ENCODE measurements at regions not wholly inside any gene's neighbourhood (a gene's known extent, or its start where the extent isn't known, plus 50 kb on each side); places are given as distances from the start of the nearest gene placed in this dataset.

- intact Hi-C loops (cut with micrococcal nuclease; ENCODE audit: unreplicated experiment), result no loop called here
- no peaks in the 10 kb centered on the region for H3K27me3 Mint-ChIP-seq (ENCODE audit: insufficient read depth, unreplicated experiment)
- no peaks in the 10 kb centered on the region for H3K27me3 ChIP-seq (replicated peaks; ENCODE audit: control insufficient read depth, insufficient read depth, low read length)
- no peaks in the 10 kb centered on the region for H3K36me3 ChIP-seq (ENCODE audit: control insufficient read depth, insufficient read depth, low read length)
- no peaks in the 10 kb centered on the region for H3K9me3 ChIP-seq
- no peak for DNase-seq
- H3K9me3 Mint-ChIP-seq (ENCODE audit: unreplicated experiment), result no peaks in the 10 kb centered on the region
- BruUV-seq (replicated peaks), result no TSS peak
- ChIA-PET POLR2A (no interaction called here), CTCF (no interaction called here)
- no peaks in the 10 kb centered on the region for H3K4me1 ChIP-seq
- no peak overlapping the region for H3K27ac Mint-ChIP-seq (ENCODE audit: unreplicated experiment)
- no peaks in the 10 kb centered on the region for H3K4me1 Mint-ChIP-seq (ENCODE audit: low read depth, unreplicated experiment)
- no peak overlapping the region for H3K4me3 ChIP-seq (ENCODE audit: low read depth, low read length)
- H3K36me3 Mint-ChIP-seq (ENCODE audit: insufficient read depth, unreplicated experiment), result no peaks in the 10 kb centered on the region
- no peak overlapping the region for H3K4me3 Mint-ChIP-seq (ENCODE audit: unreplicated experiment)
- no peak for TF ChIP-seq CTCF (IDR thresholded peaks at IDR 0.05; ENCODE audit: insufficient read depth in 1 of 2, low read depth in 1 of 2, low read length in 1 of 2, severe bottlenecking in 1 of 2, unreplicated experiment in 1 of 2)
Measured at GRCh38 chr9:73402081-73403028, 250.7 kb downstream of the ANXA1 start.

GRCh38 chr9:73411494-73411893 is 259.8 kb downstream of the ANXA1 start:
- H3K36me3 Mint-ChIP-seq (ENCODE audit: insufficient read depth, unreplicated experiment), result no peaks in the 10 kb centered on the region
- no peaks in the 10 kb centered on the region for H3K4me1 Mint-ChIP-seq (ENCODE audit: low read depth, unreplicated experiment)
- Histone ChIP-seq H3K27me3 (replicated peaks; ENCODE audit: control insufficient read depth, insufficient read depth, low read length) (no peaks in the 10 kb centered on the region), H3K4me1 (no peaks in the 10 kb centered on the region), H3K9me3 (no peaks in the 10 kb centered on the region), H3K36me3 (ENCODE audit: control insufficient read depth, insufficient read depth, low read length) (no peaks in the 10 kb centered on the region), H3K4me3 (ENCODE audit: low read depth, low read length) (no peak overlapping the region)
- ChIA-PET POLR2A (no interaction called here), CTCF (no interaction called here)
- H3K27ac Mint-ChIP-seq (ENCODE audit: unreplicated experiment), result no peak overlapping the region
- DNase-seq, result no peak
- no peak for TF ChIP-seq CTCF (IDR thresholded peaks at IDR 0.05; ENCODE audit: insufficient read depth in 1 of 2, low read depth in 1 of 2, low read length in 1 of 2, severe bottlenecking in 1 of 2, unreplicated experiment in 1 of 2)
- no TSS peak for BruUV-seq (replicated peaks)
- no peaks in the 10 kb centered on the region for H3K27me3 Mint-ChIP-seq (ENCODE audit: insufficient read depth, unreplicated experiment)
- intact Hi-C loops (cut with micrococcal nuclease; ENCODE audit: unreplicated experiment), result no loop called here
- H3K9me3 Mint-ChIP-seq (ENCODE audit: unreplicated experiment), result no peaks in the 10 kb centered on the region
- no peak overlapping the region for H3K4me3 Mint-ChIP-seq (ENCODE audit: unreplicated experiment)

- no TSS peak for BruUV-seq (replicated peaks)
- H3K27ac Mint-ChIP-seq (ENCODE audit: unreplicated experiment), result no peak overlapping the region
- H3K4me1 Mint-ChIP-seq (ENCODE audit: low read depth, unreplicated experiment), result no peaks in the 10 kb centered on the region
- intact Hi-C loops (cut with micrococcal nuclease; ENCODE audit: unreplicated experiment), result no loop called here
- Histone ChIP-seq H3K36me3 (ENCODE audit: control insufficient read depth, insufficient read depth, low read length) (no peaks in the 10 kb centered on the region), H3K27me3 (replicated peaks; ENCODE audit: control insufficient read depth, insufficient read depth, low read length) (no peaks in the 10 kb centered on the region), H3K9me3 (no peaks in the 10 kb centered on the region), H3K4me3 (ENCODE audit: low read depth, low read length) (no peak overlapping the region), H3K4me1 (no peaks in the 10 kb centered on the region)
- no peak for DNase-seq
- TF ChIP-seq CTCF (IDR thresholded peaks at IDR 0.05; ENCODE audit: insufficient read depth in 1 of 2, low read depth in 1 of 2, low read length in 1 of 2, severe bottlenecking in 1 of 2, unreplicated experiment in 1 of 2), result no peak
- H3K27me3 Mint-ChIP-seq (ENCODE audit: insufficient read depth, unreplicated experiment), result no peaks in the 10 kb centered on the region
- CTCF ChIA-PET, result no interaction called here
- H3K4me3 Mint-ChIP-seq (ENCODE audit: unreplicated experiment), result no peak overlapping the region
- no peaks in the 10 kb centered on the region for H3K9me3 Mint-ChIP-seq (ENCODE audit: unreplicated experiment)
- no peaks in the 10 kb centered on the region for H3K36me3 Mint-ChIP-seq (ENCODE audit: insufficient read depth, unreplicated experiment)
- POLR2A ChIA-PET, result no interaction called here
Measured at GRCh38 chr9:73412874-73413273, 261.2 kb downstream of the ANXA1 start.

Measured in Caco-2 (cell line).